Heart right ventricle (tissue), 16 donors: ENCODE measurements at regions not wholly inside any gene's neighbourhood (a gene's known extent, or its start where the extent isn't known, plus 50 kb on each side); places are given as distances from the start of the nearest gene placed in this dataset.
"Not testable (repeated sequence)": the region's sequence is repeated elsewhere in the genome, so short reads cannot be mapped to it uniquely, and the experiment has no call there.

Experiments used
- ATAC-seq, 8 donors: fragments of 200-7000 bp; cut with Tn5 transposase; one replicate each; pipeline ENCODE4 v1.9.1; 2020; ENCODE audit warnings: mild to moderate bottlenecking in 8 of 8, moderate library complexity in 8 of 8, moderate number of reproducible peaks in 1 of 8
- DNase-seq, 2 donors: peaks; one replicate each; pipeline ENCODE4 v3.0.0-alpha.2; 2020
- H3K27ac ChIP-seq, 10 donors: fragments of 200-600 bp; sonication (generic) in 2 of 10; one replicate each; pipeline versions ENCODE4 v1.5.0 to v1.8.0; 2020 to 2022; ENCODE audit warnings: mild to moderate bottlenecking in 3 of 10
- H3K27me3 ChIP-seq, 7 donors: fragments of 200-600 bp; one replicate each; pipeline ENCODE4 v1.8.0; 2021 to 2022; ENCODE audit warnings: mild to moderate bottlenecking in 2 of 7
- H3K36me3 ChIP-seq, 9 donors: fragments of 200-600 bp; sonication (generic) in 1 of 9; one replicate each; pipeline versions ENCODE4 v1.5.0 to v1.8.0; 2020 to 2022; ENCODE audit warnings: mild to moderate bottlenecking in 2 of 9
- H3K4me1 ChIP-seq, 9 donors: fragments of 200-600 bp; sonication (generic) in 1 of 9; one replicate each; pipeline versions ENCODE4 v1.5.0 to v1.8.0; 2020 to 2022; ENCODE audit warnings: mild to moderate bottlenecking in 4 of 9
- H3K4me3 ChIP-seq, 10 donors: fragments of 200-600 bp; sonication (generic) in 2 of 10; one replicate each; pipeline versions ENCODE4 v1.5.0 to v1.8.0; 2020 to 2022; ENCODE audit warnings: mild to moderate bottlenecking in 7 of 10, moderate library complexity in 2 of 10
- H3K9me3 ChIP-seq, 11 donors: fragments of 200-600 bp in 10 of 11; sonication (generic) in 2 of 11; one replicate each; pipeline versions ENCODE4 v1.5.0 to v1.8.0; 2013 to 2022; ENCODE audit warnings: mild to moderate bottlenecking in 2 of 11, control low read depth in 1 of 11, moderate library complexity in 1 of 11
- CTCF ChIP-seq, 9 donors: fragments of 200-600 bp; sonication (generic) in 2 of 9; IDR thresholded peaks; one replicate each; pipeline versions ENCODE4 v1.5.0 to v1.8.0; 2021 to 2022; ENCODE audit warnings: antibody characterized with exemption in 9 of 9, mild to moderate bottlenecking in 5 of 9, moderate library complexity in 1 of 9
- WGBS, 2 donors: extraction: QIAGEN DNeasy Blood & Tissue Kit; methylation state at CpG; one replicate each; pipeline ENCODE4 v1.1.7; 2013; ENCODE audit warnings: inconsistent platforms in 1 of 2; 5-methylcytosine and 5-hydroxymethylcytosine counted together
- intact Hi-C, 10 donors: fragments of 100-400 bp; cut with DNase I; formaldehyde crosslinking; loops; one replicate each; pipeline versions ENCODE4 v1.11.1 to v1.14.2; 2022
- donor health status: Arrhythmogenic right ventricular cardiomyopathy.
- donor health status: ischemic (EF 13 %, LVEDD 7.1; RV severe dilation, severe dysfunction).
- donor health status: healthy with polysubstance abuse.
- donor health status: DM: no; HTN: yes; CAD: no.
- donor health status: DM: no; HTN: no; CAD: no.
- donor health status: ischemic (EF 25% LVEDD 6.9; RV normal size, moderate dysfunction).
- donor health status: ischemic (EF 25% LVEDD 5.7; RV mildly dilated, moderate dysfunction).
- donor health status: healthy.
- donor health status: DM: yes; HTN: yes; CAD: no.
- donor health status: Ischemic cardiomyopathy.
- donor health status: ischemic (EF 35%, LVEDD 5.7; RV mildly dilated, moderate dysfunction).
- donor health status: nonischemic (EF 11% LVEDD 7.7; RV severe dilation, severe dysfunction).
- donor health status: DM: yes; HTN: yes; CAD: no.
- donor health status: PGD.
- donor health status: ischemic (EF 29% LVEDD 5.4; RV normal size, mild dysfunction).
- donor health status: nonischemic (EF 23%, LVEDD 6.1; RV moderate dilation, normal function).

DNA sequence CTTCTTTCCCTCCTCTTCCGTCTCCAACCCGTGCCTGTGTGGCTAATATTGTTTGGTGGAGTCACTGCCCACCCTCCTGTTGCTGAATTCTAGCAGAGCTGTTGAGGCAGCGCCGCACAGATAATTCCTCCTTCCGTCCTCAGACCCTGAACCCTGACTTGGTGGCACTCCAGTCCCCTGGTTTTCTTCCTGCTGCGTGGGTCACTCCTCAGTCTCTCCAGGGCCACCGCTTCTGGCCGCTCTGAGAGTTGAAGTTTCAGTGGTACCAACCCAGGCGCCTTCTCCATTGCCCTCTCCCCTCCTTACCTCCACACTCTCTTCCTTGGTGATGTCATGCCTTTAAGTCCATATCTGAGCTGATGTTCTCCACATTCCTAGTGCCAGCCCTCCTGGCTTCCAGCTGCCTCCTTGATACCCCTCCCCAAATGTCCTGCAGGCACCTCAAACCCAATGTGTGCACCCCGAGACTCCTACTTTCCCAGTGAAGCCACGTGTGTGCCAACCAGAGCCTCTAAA is 54.5 kb upstream of the RASD2 start:
- WGBS, 2 donors: 89 to 90% methylated on average over 11 of the region's 11 CpGs
- Histone ChIP-seq H3K4me3 (no peak overlapping the region), H3K4me1 (peaks cover 0 to 5% (median 2%) of the 10 kb centered on the region in 9 donors), H3K36me3 (no peaks in the 10 kb centered on the region), H3K27me3 (peaks cover 0 to 10% (median 0%) of the 10 kb centered on the region in 7 donors), H3K9me3 (peaks cover 0 to 4% (median 0%) of the 10 kb centered on the region in 11 donors), H3K27ac (no peak overlapping the region)
- intact Hi-C loops: no loop called here
- TF ChIP-seq CTCF (IDR thresholded peaks at IDR 0.05): no peak
- DNase-seq (no peak), ATAC-seq (no peak)

- WGBS, 2 donors: 97 to 100% methylated on average over 1 of the region's 1 CpG
- not testable (repeated sequence) for DNase-seq
Observed at GRCh38 chr22:35487623-35488022, 53.0 kb upstream of the RASD2 start.

DNA sequence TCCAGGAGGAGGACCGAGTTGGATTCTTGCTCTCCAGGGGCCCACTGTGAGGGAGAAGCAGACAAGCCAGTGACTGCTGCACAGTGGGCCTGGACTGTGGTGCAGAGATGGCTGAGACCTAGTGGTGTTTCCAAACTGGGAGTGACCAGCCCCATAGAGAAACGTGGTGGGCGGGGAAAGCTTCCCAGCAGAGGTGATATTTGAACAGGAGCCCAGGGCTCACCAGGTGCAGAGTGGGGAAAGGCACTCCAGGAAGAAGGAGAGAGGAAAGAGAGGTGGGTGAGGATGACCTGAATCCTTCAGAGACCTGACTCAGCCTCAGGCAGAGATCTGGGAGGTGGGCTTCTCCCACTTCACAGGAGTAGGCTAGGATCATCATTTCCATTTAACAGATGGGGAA is 52.1 kb upstream of the RASD2 start:
- H3K9me3 ChIP-seq: no peaks in the 10 kb centered on the region
- H3K4me3 ChIP-seq: no peak overlapping the region
- H3K27ac ChIP-seq: no peak overlapping the region
- WGBS, 2 donors: 65 to 70% methylated on average over 3 of the region's 3 CpGs
- DNase-seq (no peak), ATAC-seq (no peak)
- H3K27me3 ChIP-seq: peaks cover 0 to 14% (median 0%) of the 10 kb centered on the region in 7 donors
- H3K4me1 ChIP-seq: no peaks in the 10 kb centered on the region
- intact Hi-C loops: no loop called here
- H3K36me3 ChIP-seq: no peaks in the 10 kb centered on the region
- no peak for TF ChIP-seq CTCF (IDR thresholded peaks at IDR 0.05)

More at GRCh38 chr22:35487623-35488022, 53.0 kb upstream of the RASD2 start:
- H3K4me1 ChIP-seq, H3K4me3 ChIP-seq, H3K27me3 ChIP-seq, H3K27ac ChIP-seq, intact Hi-C loops, ATAC-seq, H3K9me3 ChIP-seq, H3K36me3 ChIP-seq: not testable (repeated sequence)

DNA sequence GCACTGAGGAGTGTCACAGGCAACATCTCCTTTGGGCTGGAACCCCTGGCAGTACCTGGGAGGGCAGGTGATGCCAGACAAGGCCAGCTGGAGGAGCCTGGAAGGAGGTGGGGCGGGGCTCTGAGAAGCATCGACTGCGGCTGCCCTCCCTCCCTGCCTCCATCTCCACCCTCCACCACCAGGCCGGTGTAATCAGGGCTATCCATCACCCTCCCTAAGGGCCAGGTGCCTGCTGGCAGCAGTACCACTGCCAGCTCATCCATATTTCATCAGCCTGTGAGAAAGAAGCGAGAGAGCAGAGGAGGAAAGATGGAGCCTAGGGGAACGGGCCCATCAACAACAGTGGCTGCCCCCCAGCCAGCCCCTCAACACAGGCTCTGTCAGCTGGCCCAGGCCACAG is 51.4 kb upstream of the RASD2 start:
- intact Hi-C loops: no loop called here

More for the DNA sequence above, 51.4 kb upstream of the RASD2 start:
- WGBS, 2 donors: 80 to 81% methylated on average over 6 of the region's 6 CpGs
- no peaks in the 10 kb centered on the region for H3K9me3 ChIP-seq
- TF ChIP-seq CTCF (IDR thresholded peaks at IDR 0.05): no peak
- H3K27ac ChIP-seq: no peak overlapping the region
- DNase-seq (no peak), ATAC-seq (no peak)
- H3K4me3 ChIP-seq: no peak overlapping the region
- H3K4me1 ChIP-seq: no peaks in the 10 kb centered on the region
- H3K36me3 ChIP-seq: no peaks in the 10 kb centered on the region
- H3K27me3 ChIP-seq: peaks cover 0 to 19% (median 0%) of the 10 kb centered on the region in 7 donors
